NCI-H128 (cell line): ENCODE measurements at regions not wholly inside any gene's neighbourhood (a gene's known extent, or its start where the extent isn't known, plus 50 kb on each side); places are given as distances from the start of the nearest gene placed in this dataset.

ENCODE experiments used
- DNase-seq: peaks from one replicate; lab custom pipeline; 2025; ENCODE audit not compliant: unreplicated experiment; lab: John Stamatoyannopoulos, UW

GRCh38 chr14:87879389-87879788 lies 113.6 kb downstream of the GALC start:
- no peak for DNase-seq

DNA sequence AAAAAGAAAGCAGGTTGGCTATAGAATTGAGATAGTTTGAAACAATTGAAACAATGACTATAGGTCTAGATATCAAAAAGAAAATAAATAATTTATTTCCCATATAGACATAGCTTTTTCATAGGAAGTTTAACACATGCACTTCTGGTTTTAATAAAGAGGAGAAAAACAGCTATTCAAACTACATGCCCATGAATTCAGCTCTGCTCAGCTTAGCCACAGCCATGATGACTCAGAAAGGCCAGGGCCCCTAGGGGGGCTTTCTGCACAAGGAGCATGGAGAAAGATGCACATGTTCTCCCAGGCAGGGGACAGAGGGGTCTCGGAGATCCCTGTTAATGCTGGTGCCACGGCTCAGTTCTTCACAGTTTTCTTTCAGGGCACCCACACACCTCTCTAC lies 114.0 kb downstream of the GALC start:
- DNase-seq = no peak

GRCh38 chr14:87877877-87878276 lies 115.1 kb downstream of the GALC start:
- DNase-seq = no peak

- no peak for DNase-seq
Measured at GRCh38 chr14:87874676-87875075, 118.3 kb downstream of the GALC start.

DNA sequence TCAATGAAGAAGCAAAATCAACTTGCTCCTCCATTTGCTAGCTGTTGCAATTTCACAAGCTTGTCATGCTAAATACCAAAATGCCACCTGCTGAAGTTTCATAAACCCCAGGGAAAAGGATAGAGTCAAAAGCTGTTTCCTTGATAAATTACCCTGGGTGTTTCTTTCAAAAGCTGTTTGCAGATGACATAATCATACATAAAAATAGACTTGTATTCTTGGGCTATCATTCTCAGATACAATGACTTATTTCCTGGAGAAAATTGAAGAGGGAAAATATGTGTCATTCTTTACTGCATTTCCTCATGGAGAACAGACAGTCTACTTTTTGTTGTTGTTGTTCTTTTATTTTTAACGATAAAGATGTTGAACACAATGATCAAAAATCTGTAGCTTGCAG lies 119.2 kb downstream of the GALC start:
- no peak for DNase-seq

GRCh38 chr14:87869619-87870583 lies 123.1 kb downstream of the GALC start:
- no peak for DNase-seq

DNA sequence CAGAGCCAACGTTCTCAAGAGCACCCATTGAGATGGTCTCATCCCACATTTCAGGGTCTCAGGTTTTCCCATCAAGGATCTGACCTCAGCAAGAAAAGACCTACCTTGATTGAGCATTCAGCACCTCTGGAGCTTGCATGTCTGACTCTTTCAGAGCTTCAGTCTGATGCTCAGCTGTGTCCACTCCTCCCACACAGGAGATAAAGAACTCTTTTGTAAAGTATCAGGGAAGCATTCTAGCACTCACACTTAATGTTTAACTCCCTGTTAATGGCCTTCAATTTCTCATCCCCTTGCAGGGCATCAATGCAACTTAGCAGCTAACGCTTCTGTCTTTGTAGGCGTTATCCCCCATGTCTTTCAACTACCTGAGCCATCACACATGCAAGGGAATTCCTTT lies 124.1 kb downstream of the GALC start:
- no peak for DNase-seq

GRCh38 chr14:87866116-87866515 lies 126.9 kb downstream of the GALC start:
- no peak for DNase-seq

DNA sequence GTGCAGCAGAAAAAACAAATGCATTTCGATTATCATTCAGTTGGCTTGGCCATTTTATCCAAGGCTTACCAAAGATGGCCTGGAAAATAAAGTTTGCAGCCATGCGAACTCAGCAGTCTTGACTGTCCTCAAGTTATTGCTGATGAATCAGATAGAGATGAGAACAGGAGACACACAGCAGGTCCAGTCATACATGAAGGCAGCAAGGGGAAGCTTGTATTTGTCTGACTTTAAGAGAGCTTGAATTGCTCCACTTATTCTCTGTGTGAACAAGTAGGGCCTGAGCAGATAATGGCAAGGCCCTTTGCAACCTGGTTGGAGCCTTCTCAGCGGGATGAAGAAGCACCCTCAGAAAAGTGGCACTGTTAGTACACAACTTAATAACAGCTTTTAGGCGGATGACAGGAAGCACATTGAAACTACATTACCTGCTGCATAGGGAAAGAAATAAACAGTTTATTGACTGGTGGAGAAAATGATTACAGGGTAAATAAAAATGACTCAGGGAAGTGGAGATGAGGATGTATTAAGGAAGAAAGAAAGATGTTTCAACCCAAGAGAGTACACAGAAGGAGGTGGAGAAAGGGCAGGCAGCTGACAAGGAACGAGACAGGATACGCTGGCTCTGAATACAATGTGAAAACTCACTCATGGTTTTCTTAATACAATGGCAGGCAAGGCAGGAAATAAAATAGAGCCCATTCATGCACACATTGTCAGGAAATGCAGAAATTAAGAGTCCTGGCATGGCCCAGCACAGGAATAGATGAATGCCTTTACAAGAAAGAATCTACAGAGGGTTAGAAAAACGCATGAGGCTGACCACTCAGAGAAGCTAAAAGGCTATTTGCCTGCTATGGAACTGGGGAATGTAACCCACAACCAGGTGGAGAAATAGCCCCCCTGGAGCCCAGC lies 128.4 kb downstream of the GALC start:
- DNase-seq = no peak

GRCh38 chr14:87863047-87863446 lies 129.9 kb downstream of the GALC start:
- no peak for DNase-seq

DNA sequence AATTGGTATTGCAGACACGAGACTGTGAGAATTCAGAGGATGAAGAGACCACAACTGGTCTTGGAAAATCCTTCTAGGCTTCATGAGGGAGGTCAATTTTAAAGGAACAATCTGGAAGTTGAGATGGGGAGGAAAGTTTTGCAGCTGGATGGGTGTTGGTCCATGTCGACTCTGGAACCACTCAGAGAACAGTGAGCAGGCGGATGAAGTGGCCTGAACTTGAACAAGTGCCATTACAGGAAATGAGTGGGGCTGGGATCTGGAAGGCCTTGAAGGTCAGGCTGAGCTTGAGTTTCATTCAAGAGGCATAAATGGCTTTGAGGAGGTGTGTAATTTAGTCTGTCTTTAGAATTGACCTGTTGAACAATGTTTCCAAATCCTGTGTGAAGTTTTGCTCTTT lies 140.9 kb downstream of the GALC start:
- no peak for DNase-seq

GRCh38 chr14:87851190-87851589 lies 141.8 kb downstream of the GALC start:
- no peak for DNase-seq

DNA sequence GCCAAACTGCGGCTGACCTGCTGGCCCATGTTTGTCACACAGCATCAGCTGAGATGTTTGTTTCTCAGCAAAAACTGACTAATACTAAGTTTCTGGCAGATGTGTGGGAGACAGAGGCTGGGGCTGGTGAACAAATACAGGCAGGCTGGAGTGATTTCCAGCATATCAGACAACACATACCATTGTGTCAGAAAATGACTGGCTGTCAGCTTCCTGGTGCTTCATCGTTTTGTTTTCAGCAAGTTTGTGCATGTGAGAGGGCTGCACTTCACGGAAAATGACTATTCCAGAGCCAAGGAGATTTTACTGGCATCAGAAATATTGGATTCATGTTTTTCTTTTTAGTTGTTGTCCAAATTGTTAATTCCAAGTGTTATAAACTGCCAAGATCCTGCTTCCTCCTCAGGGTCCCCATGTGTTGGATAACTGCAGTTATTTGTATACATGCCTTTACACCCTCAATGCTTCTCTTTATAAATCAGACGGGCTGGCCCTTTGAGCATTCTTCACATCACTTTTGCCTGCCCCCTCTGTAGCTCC lies 145.7 kb downstream of the GALC start:
- DNase-seq = no peak

DNA sequence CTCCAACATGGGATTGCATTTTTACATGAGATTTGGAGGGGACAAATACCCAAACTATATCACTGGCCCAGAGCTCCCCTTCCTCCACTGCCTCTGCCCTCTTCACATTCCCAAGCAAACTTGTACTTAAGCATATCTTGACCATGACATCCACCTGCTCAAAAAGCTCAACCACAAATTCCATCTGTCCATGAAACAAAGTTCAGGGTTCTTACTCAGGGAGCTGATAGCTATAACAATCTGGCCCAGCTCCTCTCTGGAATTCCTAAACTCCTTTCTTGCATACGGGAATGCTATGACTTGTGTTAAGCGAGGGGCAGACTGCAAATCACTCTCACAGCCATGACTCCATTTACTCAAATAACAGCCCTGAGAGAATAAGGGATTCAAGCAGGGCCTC lies 152.1 kb downstream of the GALC start:
- DNase-seq = no peak

GRCh38 chr14:87838931-87839330 lies 154.1 kb downstream of the GALC start:
- no peak for DNase-seq

DNA sequence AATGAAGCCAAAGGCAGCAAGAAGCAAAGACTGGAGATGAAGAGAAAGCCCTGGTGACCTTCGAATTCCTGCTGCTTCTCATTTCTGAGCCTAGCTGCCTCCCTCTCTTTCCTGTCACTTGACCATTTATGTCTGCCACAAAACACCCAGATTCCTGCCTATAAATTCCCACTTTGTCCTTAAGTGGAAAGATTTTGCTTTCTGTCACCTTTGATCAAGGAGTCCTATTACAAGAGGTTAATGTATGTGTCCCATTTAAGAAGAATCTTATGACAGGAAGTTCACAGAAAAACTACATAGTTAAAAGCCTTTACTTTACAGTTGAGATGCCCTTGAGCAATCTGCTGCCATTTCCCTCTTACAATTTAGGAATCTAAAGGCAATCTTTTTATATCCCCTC lies 155.7 kb downstream of the GALC start:
- DNase-seq = no peak

GRCh38 chr14:87834594-87834993 lies 158.4 kb downstream of the GALC start:
- DNase-seq = no peak

DNA sequence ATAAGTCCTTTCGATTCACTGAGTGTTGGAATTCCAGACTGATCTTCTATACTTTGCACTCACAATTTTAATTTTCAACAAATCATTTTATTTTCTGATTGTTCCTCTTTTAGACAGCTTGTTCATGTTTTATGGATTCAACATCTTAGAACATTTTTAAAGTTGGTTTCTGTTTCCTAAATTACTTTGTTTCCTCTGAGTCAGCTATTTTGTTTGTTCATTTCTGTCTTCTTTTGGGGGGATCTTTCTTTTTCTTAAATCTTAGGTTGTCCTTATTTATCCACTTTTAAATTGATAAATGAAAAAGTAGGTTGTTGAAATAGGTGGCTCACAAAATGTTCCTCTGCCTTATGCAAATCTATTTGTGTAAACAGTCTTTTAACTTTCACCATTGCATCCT lies 160.0 kb downstream of the GALC start:
- DNase-seq = no peak

GRCh38 chr14:87830443-87831096 lies 162.4 kb downstream of the GALC start:
- DNase-seq = no peak

- DNase-seq = no peak
Measured at GRCh38 chr14:87829543-87829942, 163.4 kb downstream of the GALC start.

DNA sequence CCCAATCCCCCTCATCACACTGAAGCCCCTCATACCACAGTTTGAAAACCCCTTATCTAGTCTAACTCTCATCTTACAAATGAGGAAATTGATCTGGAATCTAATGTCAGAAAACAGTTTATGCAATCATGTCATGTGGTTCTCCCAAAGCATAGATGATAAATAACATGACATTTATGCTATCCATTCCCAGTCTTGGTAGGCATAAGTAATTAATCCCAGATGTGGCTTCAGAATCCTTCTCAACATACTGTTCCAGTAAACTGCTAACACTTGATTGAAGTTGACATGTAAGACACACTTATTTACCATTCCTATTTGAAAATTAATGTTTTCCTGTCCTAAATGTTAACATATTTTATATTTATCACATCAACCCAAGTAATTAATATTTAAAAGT lies 168.7 kb downstream of the GALC start:
- DNase-seq = no peak
